Endothelial cell of umbilical vein (primary cell): ENCODE measurements at regions not wholly inside any gene's neighbourhood (a gene's known extent, or its start where the extent isn't known, plus 50 kb on each side); places are given as distances from the start of the nearest gene placed in this dataset.

Source experiments
- BruUV-seq: library from RNA; stranded (reverse); fragments of 400-500 nt; replicated peaks from 2 replicates; lab custom pipeline; 2021; lab: Mats Ljungman, UMichigan
- CTCF ChIA-PET: fragments of 300-600, 350-600 bp; sonication (Branson Sonifier 250); formaldehyde crosslinking; loops from one replicate; lab custom pipeline; 2021; ENCODE audit warnings: antibody characterized with exemption, inconsistent platforms; lab: Charles Lee
- POLR2A ChIA-PET: fragments of 300-600, 350-600 bp; sonication (Branson Sonifier 250); formaldehyde crosslinking; loops from one replicate; lab custom pipeline; 2021; ENCODE audit warnings: antibody characterized with exemption, inconsistent platforms; lab: Charles Lee
- DNase-seq: peaks from one replicate; pipeline ENCODE4 v3.0.0-alpha.2; 2011; ENCODE audit warnings: low read depth, low spot score
- FAIRE-seq: peaks from 2 replicates; lab custom pipeline; 2011; peaks lifted over from hg19 to GRCh38; lab: Jason Lieb, UNC
- H2AFZ ChIP-seq: 2 replicates; pipeline ENCODE4 v1.6.0; 2012; ENCODE audit warnings: low read depth, low read length, control low read depth, inconsistent platforms
- H3K27ac ChIP-seq: 2 replicates; pipeline ENCODE4 v1.5.1; 2011; ENCODE audit warnings: low read depth, mild to moderate bottlenecking, control low read depth, low read length, moderate library complexity; ENCODE audit not compliant: insufficient read depth
- H3K27me3 ChIP-seq, 2 experiments: 2 replicates each; pipeline versions ENCODE4 v1.6.0 to v1.6.1; 2011; ENCODE audit warnings: low read length in 2 of 2, mixed read lengths in 1 of 2; ENCODE audit not compliant: control insufficient read depth in 2 of 2, insufficient read depth in 2 of 2
- H3K36me3 ChIP-seq, 2 experiments: 2 replicates in 1 of 2; 3 replicates in 1 of 2; pipeline ENCODE4 v1.5.1; 2011; ENCODE audit warnings: low read length in 2 of 2, mild to moderate bottlenecking in 1 of 2, moderate library complexity in 1 of 2; ENCODE audit not compliant: control insufficient read depth in 2 of 2, insufficient read depth in 2 of 2; ENCODE audit errors: extremely low read depth in 1 of 2
- H3K4me1 ChIP-seq: 3 replicates; pipeline ENCODE4 v1.5.1; 2011; ENCODE audit warnings: mild to moderate bottlenecking, low read length; ENCODE audit not compliant: control insufficient read depth, insufficient read depth; ENCODE audit errors: extremely low read depth
- H3K4me2 ChIP-seq: 2 replicates; pipeline ENCODE4 v1.6.1; 2011; ENCODE audit warnings: low read length, control low read depth, mixed read lengths; ENCODE audit not compliant: insufficient read depth
- H3K4me3 ChIP-seq, 3 experiments: fragments of 200-600 bp in 1 of 3; sonication (generic), shearing (Covaris generic) in 1 of 3; replicated peaks in 1 of 3; 2 replicates each; pipeline ENCODE4 v1.5.1; 2011 to 2016; ENCODE audit warnings: control low read depth in 3 of 3, low read length in 3 of 3, mild to moderate bottlenecking in 2 of 3, inconsistent platforms in 1 of 3, low read depth in 1 of 3, moderate library complexity in 1 of 3; ENCODE audit not compliant: insufficient read depth in 1 of 3
- H3K79me2 ChIP-seq: 2 replicates; pipeline ENCODE4 v1.6.0; 2012; ENCODE audit warnings: low read length, inconsistent platforms; ENCODE audit not compliant: control insufficient read depth, insufficient read depth
- H3K9ac ChIP-seq: replicated peaks from 2 replicates; pipeline ENCODE3; 2011; ENCODE audit warnings: low read length, control low read depth; ENCODE audit not compliant: insufficient read depth; ENCODE audit errors: extremely low read depth
- H3K9me1 ChIP-seq: replicated peaks from 3 replicates; pipeline ENCODE4 v1.6.0; 2011; ENCODE audit warnings: mild to moderate bottlenecking, low read length; ENCODE audit not compliant: control insufficient read depth, insufficient read depth; ENCODE audit errors: extremely low read depth
- H3K9me3 ChIP-seq: replicated peaks from 2 replicates; pipeline ENCODE4 v1.5.1; 2012; ENCODE audit warnings: low read length, inconsistent platforms; ENCODE audit not compliant: control insufficient read depth, insufficient read depth
- H4K20me1 ChIP-seq: replicated peaks from 2 replicates; pipeline ENCODE3; 2011; ENCODE audit warnings: mild to moderate bottlenecking, low read length; ENCODE audit not compliant: control insufficient read depth, insufficient read depth; ENCODE audit errors: extremely low read depth
- EZH2 ChIP-seq: IDR thresholded peaks from 2 replicates; pipeline ENCODE4 v1.6.1; 2012; ENCODE audit warnings: borderline replicate concordance, low read depth, mild to moderate bottlenecking, moderate library complexity, low read length, inconsistent platforms; ENCODE audit not compliant: severe bottlenecking
- FOS ChIP-seq: IDR thresholded peaks from 2 replicates; pipeline ENCODE4 v1.6.1; 2011; ENCODE audit warnings: mild to moderate bottlenecking, low read length, moderate library complexity, borderline replicate concordance; ENCODE audit not compliant: insufficient read depth
- GATA2 ChIP-seq: IDR thresholded peaks from 2 replicates; pipeline ENCODE4 v1.7.0; 2011; ENCODE audit warnings: low read depth, mild to moderate bottlenecking, moderate library complexity, mixed read lengths, low read length; ENCODE audit not compliant: insufficient read length, insufficient read depth
- JUN ChIP-seq: IDR thresholded peaks from 2 replicates; pipeline ENCODE4 v1.6.1; 2011; ENCODE audit warnings: borderline replicate concordance, low read depth; ENCODE audit not compliant: insufficient read length, insufficient read depth
- MYC ChIP-seq: IDR thresholded peaks from one replicate; pipeline ENCODE4 v1.6.1; 2011; ENCODE audit warnings: mild to moderate bottlenecking, low read depth, low read length
- POLR2A ChIP-seq: IDR thresholded peaks from 2 replicates; pipeline ENCODE4 v1.6.1; 2012; ENCODE audit warnings: low read depth, mild to moderate bottlenecking, control low read depth, low read length
- POLR2AphosphoS5 ChIP-seq: IDR thresholded peaks from 2 replicates; pipeline ENCODE4 v1.6.1; 2012; ENCODE audit warnings: low read depth, mild to moderate bottlenecking, control low read depth, low read length, moderate library complexity; ENCODE audit not compliant: insufficient read depth
- dilution Hi-C: fragments of 300-500 bp; cut with MboI; formaldehyde crosslinking; loops from one replicate; pipeline ENCODE4 v1.15.0; 2019; ENCODE audit warnings: low sequenced_read_pairs; ENCODE audit not compliant: extremely low pct_ligation_motif_present
- intact Hi-C: fragments of 100-400 bp; cut with micrococcal nuclease; formaldehyde crosslinking; loops from one replicate; pipeline ENCODE4 v1.10.0; 2022
- TF ChIP-seq, protein P1 (sequence below): IDR thresholded peaks from 2 replicates; pipeline ENCODE4 v1.6.1; 2011; ENCODE audit not compliant: insufficient read depth, insufficient read length
- TF ChIP-seq, protein P2 (sequence below), 2 donors: IDR thresholded peaks; 1 replicate in 1 of 2; 2 replicates in 1 of 2; pipeline ENCODE4 v1.5.1; 2011; ENCODE audit warnings: low read length in 2 of 2, mild to moderate bottlenecking in 2 of 2, moderate library complexity in 2 of 2, control low read depth in 1 of 2, inconsistent platforms in 1 of 2, low read depth in 1 of 2; ENCODE audit not compliant: insufficient read depth in 1 of 2; ENCODE audit errors: extremely low read depth in 1 of 2

DNA sequence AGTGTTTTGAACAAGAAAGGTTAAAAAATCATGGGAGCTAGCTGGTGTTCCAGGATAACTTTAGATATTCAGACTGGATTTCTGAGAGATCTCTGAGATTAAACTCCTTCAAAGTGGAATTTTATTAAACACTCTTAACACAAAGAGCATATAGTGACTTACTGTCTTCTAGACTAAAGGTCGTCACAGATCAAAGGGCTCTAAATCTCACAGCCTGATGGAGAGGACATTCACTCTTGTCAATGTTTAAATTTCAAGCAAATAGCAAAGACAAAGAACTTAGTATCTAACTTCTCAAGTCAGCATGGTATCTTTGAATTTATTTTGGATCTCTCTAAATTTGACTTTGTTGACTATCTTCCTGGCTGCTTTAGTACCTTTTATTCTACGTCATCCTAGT is 53.7 kb upstream of the NUDT6 start:
- Histone ChIP-seq H3K36me3 (peaks cover 0 to 6% of the 10 kb centered on the region in 2 experiments), H3K9me1 (no peaks in the 10 kb centered on the region), H3K4me2 (no peak overlapping the region), H3K27me3 (no peaks in the 10 kb centered on the region), H3K9ac (no peak overlapping the region), H3K4me3 (no peak overlapping the region), H2AFZ (no peak overlapping the region), H3K27ac (no peak overlapping the region), H3K79me2 (no peaks in the 10 kb centered on the region), H3K4me1 (no peaks in the 10 kb centered on the region), H3K9me3 (no peaks in the 10 kb centered on the region), H4K20me1 (no peaks in the 10 kb centered on the region)
- ChIA-PET CTCF (no interaction called here), POLR2A (no interaction called here)
- TF ChIP-seq GATA2 = no peak
- no peak for TF ChIP-seq EZH2
- TF ChIP-seq POLR2A = no peak
- TF ChIP-seq, protein P1, sequence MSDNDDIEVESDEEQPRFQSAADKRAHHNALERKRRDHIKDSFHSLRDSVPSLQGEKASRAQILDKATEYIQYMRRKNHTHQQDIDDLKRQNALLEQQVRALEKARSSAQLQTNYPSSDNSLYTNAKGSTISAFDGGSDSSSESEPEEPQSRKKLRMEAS = no peak
- no peak for TF ChIP-seq JUN
- no peak for TF ChIP-seq POLR2AphosphoS5
- TF ChIP-seq, protein P2, sequence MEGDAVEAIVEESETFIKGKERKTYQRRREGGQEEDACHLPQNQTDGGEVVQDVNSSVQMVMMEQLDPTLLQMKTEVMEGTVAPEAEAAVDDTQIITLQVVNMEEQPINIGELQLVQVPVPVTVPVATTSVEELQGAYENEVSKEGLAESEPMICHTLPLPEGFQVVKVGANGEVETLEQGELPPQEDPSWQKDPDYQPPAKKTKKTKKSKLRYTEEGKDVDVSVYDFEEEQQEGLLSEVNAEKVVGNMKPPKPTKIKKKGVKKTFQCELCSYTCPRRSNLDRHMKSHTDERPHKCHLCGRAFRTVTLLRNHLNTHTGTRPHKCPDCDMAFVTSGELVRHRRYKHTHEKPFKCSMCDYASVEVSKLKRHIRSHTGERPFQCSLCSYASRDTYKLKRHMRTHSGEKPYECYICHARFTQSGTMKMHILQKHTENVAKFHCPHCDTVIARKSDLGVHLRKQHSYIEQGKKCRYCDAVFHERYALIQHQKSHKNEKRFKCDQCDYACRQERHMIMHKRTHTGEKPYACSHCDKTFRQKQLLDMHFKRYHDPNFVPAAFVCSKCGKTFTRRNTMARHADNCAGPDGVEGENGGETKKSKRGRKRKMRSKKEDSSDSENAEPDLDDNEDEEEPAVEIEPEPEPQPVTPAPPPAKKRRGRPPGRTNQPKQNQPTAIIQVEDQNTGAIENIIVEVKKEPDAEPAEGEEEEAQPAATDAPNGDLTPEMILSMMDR (IDR thresholded peaks at IDR 0.05; ENCODE audit: extremely low read depth in 1 of 2, insufficient read depth in 1 of 2, low read depth in 1 of 2, low read length in 2 of 2) = no peak
- no peak for TF ChIP-seq FOS
- no peak for TF ChIP-seq MYC
- intact Hi-C loops = no loop called here
- FAIRE-seq (no peak), DNase-seq (no peak)
- BruUV-seq = no TSS peak
- dilution Hi-C loops = no loop called here
